ENCODE measurements at regions not wholly inside any gene's neighbourhood (a gene's known extent, or its start where the extent isn't known, plus 50 kb on each side); places are given as distances from the start of the nearest gene placed in this dataset.
A peak's percentile ranks its signal among the peaks of the same experiment; 100 is the strongest.
"Not testable (repeated sequence)": the region's sequence is repeated elsewhere in the genome, so short reads cannot be mapped to it uniquely, and the experiment has no call there.

DNA sequence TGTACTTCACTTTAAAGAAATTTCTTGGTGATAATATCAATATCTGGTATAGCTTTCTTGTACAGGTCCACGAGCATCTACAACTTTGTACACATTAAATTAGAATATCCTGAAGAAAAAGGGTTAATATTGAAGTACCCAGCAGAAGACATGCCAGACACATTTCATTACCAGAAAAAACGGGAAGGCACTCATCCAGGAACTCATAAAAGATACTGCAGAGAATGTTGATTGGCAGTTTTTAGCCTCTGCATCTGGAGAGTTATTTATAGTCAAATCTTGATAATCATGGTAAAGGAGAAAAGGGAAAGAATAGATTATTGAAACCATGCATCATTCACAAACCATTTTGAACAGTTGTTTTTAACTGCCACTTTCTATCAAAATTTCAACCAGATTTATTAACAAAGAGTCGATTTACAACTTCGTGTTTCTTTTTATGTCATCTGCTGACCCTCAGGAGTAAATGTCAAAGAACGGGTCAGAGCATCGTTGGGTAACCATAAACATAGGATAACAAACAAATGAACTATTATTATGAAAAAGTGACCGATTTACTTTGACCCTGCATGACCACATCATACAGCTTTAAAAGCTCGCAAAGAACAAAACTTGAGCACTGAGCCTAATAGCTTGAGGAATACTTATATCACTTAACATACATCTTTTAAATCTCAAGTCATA lies 229.2 kb upstream of the SGK1 start:
- DNase-seq = no peak

DNA sequence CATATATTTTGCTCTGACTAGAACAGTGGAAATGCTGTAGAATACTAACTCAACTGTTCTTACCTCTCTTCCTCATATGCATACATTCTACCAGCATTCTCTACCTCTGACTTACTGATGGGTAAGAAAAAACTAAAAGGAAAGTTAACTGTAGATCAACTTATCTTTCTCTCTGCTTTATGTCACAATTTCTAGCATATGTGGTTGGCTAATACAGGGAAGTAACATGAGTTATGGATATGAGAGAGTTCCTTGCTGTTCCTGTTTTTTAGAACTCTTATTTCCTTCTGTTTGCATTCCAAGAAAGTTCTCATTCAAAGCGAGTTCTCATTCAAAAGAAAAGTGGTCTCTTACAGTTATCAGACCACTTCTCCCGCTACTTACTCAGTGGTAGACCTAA lies 226.8 kb upstream of the SGK1 start:
- DNase-seq = no peak

GRCh38 chr6:134543128-134543527 lies 225.2 kb upstream of the SGK1 start:
- DNase-seq = no peak

DNA sequence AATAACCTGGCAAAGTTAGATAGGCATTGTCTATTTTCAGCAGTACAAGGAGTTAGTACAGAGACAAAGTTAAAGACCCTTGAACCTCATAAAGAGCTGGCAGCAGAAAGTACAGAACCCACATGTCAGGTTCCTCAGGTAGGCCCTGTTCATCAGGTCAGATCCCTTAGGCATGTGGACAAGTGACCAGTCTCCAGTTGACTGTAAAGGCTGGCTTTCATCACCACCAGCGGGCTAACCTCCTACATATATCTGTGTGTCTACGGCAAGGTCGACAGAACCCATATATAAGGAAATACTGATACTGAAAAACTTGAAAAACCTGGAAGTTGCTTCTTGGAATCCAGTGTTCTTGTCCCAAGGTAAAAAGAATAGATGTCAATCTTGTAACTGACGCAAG lies 223.1 kb upstream of the SGK1 start:
- no peak for DNase-seq

DNA sequence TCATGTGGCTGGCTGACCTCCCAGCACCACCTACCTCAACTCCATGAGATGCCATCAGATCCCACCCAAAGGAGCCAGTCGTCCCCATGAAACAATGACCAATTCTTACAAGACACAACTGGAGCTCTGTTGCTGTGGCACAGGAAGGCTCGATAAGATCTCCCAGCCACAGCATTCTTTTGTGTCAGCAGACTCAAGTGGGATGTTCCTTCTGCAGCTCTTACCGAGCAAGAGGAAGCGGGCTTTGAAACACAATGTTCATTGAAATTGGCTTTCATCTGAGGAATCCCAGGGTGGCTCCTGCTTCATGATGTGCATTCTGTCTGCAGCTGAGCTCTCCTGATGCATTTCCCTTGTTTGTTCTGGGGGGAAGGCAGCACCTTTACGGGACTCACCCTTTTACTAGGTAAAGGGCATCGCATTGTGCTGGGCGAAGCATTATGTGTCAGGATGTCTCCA lies 222.0 kb upstream of the SGK1 start:
- peak; percentile 27 for DNase-seq

DNA sequence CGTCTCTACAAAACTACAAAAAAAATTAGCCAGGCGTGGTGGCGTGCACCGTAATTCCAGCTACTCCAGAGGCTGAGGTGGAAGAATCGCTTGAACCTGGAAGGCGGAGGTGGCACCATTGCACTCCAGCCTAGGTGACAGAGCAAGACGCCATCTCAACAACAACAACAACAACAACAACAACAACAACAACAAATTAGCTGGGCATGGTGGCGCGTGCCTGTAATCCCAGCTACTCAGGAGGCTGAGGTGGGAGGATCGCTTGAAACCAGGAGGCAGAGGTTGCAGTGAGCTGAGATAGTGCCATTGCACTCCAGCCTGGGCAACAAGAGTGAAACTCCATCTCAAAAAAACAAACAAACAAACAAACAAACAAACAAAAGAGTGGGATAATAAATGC lies 219.9 kb upstream of the SGK1 start:
- not testable (repeated sequence) for DNase-seq

GRCh38 chr6:134537146-134537555 lies 219.2 kb upstream of the SGK1 start:
- no peak for DNase-seq

- DNase-seq = no peak
Measured at GRCh38 chr6:134535831-134536230, 217.9 kb upstream of the SGK1 start.

GRCh38 chr6:134534708-134535149 lies 216.8 kb upstream of the SGK1 start:
- peak; percentile 33 for DNase-seq

DNA sequence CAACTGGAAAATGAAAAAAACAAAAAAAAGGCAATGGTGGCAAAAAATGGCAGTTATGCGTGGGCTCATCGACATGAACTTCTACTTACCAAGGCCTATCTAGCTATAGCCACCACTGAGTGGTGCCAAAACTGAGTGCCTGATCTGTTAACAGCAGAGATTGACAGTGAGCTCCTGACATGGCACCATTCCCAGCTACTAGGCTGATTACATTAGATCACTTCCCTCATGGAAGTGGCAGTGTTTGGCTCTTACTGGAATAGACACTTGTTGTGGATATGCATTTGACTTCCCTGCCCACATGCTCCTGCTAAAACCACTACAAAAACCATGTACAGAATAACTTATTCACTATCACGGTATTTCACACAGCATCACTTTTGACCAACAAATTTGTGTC lies 216.1 kb upstream of the SGK1 start:
- DNase-seq = no peak

- no peak for DNase-seq
Measured at GRCh38 chr6:134532694-134533624, 215.0 kb upstream of the SGK1 start.

DNA sequence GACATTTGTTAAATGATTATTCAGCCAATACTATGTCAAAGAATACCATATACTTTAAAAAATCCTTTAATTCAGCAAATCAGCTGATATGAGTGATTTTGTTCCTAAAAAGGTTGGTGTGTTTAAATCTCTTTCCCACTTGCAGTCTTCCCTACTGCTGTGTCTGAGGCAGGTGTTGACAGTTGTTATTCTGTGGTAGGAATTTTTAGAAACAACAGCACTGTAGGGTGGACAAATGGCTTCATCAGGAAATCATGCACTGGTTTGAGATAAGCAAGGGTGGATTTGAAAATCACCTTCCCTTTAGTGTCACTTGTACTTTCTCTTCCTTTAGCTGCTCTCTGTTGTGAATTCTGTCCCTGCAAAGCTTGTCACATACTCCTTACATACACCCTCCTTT lies 213.7 kb upstream of the SGK1 start:
- DNase-seq = no peak

DNA sequence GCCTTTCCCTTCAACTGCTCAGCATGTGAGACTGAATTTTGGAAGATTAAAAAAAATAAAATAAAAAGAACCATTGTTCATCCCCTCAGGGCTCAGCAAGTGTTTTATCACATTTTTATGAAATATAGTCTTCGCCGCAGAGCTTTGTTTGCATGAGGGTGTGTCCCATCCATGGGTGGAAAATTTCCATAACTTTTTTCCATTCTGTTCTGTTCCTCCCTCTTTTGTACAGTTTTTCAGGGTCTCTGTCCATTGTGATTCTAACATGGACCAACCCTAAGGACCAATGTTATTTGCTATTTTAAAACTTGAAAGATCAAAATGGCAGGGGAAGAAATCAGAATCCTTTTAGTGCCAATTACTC lies 213.3 kb upstream of the SGK1 start:
- DNase-seq = no peak

DNA sequence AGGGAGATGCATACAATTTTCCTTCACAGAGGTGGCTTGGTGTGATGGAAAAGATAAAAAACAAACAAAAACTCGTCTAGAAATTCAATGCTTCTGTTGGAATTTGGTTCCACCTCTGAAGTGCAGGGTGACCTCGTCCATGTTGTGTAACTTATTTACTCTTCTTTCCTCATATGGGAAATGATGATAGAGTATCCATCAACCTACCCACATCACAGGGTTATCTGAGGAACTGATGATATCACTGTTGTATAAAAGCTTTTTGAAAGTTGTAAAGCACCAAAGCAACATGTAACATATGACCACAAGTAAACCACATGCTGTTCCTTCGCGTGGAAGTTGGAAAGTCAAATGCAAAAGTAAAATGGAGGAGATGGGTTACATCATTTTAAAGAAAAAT lies 212.0 kb upstream of the SGK1 start:
- DNase-seq = no peak

GRCh38 chr6:134529305-134529704 lies 211.4 kb upstream of the SGK1 start:
- no peak for DNase-seq

DNA sequence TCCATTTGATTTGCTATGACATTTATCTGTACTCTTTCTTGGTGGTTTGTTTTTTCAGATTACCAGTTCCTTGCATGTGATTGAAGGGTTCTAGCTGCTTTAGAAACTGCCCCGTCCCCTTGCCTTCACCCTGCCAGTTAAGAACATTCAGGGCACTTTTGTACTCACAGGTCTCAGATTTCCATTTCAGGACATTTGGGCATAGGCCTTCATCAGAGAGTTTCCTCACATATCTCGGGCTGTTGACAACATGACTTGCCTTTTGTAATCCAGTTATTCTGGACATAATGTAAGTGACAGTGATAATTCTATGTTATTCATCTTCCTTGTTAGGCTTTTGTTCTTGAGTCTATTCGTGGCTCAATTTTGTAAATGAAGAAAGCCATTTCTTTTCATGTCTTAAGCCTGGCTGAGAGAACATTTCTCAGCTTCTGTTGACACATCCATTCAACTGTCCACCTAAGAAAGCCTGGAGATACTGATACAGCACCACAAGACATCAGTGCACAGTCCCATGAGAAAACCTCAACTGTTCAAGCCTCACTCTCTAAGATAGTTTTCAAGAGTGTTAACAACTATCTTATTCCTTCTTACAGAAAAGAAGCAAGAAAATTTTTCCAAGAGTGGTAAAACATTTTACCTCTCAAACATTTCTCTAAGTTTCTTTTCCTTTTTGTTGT lies 209.3 kb upstream of the SGK1 start:
- DNase-seq = no peak

DNA sequence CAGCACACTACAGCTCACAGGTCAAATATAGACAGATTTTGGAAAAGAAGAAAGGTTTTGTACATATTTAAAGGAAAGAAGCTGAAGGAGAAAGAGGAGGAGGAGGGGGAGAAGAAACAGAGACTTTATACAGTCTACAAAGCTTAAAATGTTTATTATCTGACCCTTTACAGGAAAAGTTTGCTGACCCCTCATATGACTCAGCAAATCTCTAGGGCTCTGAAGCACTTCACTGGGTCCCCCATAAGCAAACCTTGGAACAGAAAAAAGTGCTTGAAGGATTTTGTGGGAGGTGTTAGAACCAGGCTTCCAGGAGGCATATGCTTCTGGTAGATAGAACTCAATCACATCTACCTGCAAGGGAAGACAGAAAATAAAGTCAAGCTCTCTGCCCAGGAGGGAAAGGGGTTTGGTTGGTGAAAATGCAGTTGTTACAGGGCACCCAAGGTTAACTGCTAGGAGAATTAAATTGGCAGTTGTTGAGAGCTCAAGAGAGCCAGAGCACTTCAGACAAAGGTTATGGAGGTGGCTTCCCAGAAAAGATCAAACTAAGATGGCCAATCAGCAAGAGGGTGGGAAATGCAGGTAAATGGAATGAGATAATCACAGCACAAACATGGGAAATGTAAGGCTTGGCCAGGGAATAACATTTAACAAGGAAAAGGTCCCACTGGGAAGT lies 207.4 kb upstream of the SGK1 start:
- no peak for DNase-seq

DNA sequence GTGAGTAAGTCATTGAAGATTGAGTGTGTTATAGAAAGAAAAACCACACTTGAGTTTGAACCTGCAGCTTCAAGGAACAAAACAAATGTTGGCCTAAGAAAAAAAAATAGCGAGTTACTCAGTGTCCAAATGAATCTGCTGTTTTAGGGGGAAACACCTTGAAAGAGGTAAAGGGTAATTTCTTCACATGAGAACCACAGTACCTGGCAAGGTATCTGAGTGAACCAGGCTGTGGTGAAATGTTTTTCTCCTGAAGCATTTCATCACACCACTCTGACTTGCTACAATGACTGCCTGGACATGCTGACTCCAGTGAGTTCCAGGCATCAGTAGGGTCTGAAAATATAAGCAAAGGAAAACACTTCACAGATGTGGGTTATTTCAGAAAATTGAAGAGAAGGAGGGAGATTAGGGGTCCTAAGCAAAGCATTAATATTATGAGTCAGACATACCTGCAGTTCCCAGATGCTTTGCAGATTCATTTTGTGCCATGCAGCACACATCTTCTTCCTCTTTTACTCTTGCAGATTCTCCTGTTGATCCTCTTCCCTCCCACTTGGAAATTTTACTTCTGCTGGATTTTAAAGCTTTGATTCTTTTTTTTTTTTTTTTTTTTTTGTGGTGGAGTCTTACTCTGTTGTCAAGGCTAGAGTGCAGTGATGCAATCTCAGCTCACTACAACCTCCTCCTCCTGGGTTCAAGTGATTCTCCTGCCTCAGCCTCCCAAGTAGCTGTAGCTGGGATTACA lies 206.2 kb upstream of the SGK1 start:
- DNase-seq = no peak

DNA sequence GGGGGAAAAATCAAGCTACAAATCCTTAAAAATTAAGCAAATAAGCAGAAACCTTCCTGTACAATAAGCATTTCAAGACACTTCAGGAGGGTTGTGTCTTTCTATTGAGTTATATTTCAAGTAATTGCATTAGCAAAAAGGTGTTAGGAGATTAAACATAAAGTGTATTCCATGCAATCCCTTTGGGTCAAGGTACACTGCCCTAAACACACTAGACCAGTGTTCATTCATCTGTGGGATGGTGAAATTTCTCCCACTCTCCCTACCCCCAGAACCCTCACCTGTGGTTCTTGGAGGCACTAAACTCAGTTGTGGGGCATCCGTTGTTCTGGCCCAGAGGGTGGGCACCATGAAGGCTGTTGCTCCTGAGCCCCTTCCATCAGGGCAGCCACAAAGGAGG lies 205.1 kb upstream of the SGK1 start:
- DNase-seq = no peak

DNA sequence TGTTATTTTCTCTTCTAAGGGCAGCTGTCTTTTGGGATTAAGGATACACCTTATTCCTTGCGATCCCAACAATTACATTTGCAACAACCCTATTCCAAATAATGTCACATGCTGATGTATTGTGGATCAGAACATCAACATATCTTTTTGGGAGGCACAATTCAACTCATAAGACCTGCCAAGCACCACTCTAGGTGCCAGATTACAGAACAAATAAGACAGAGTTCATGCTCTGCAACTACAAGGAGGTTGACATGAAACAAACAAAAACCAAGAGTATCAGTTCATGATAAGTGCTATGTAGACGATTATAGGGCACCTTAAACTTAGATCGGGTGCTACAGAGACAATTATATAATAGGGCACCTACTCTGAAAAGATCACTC lies 203.2 kb upstream of the SGK1 start:
- DNase-seq = no peak

GRCh38 chr6:134520181-134521115 lies 202.5 kb upstream of the SGK1 start:
- no peak for DNase-seq

All from CD4-positive, alpha-beta T cell treated with Interleukin-17A for 4 hours (primary cell).